KMS-11 (cell line): ENCODE measurements at regions not wholly inside any gene's neighbourhood (a gene's known extent, or its start where the extent isn't known, plus 50 kb on each side); places are given as distances from the start of the nearest gene placed in this dataset.

Experiments
- H2AFZ ChIP-seq: fragments of 200-600 bp; sonication (generic); 2 replicates; pipeline ENCODE4 v1.6.1; 2016; ENCODE audit warnings: antibody characterized with exemption, mixed run types, low read depth
- H3K27ac ChIP-seq: fragments of 200-600 bp; sonication (generic); 2 replicates; pipeline ENCODE4 v1.6.1; 2016; ENCODE audit warnings: mild to moderate bottlenecking, mixed run types
- H3K27me3 ChIP-seq: fragments of 200-600 bp; sonication (generic); 2 replicates; pipeline ENCODE4 v1.6.1; 2017; ENCODE audit warnings: mild to moderate bottlenecking, low read depth, mixed run types, moderate library complexity; ENCODE audit not compliant: insufficient read depth
- H3K36me3 ChIP-seq: fragments of 200-600 bp; sonication (generic); 2 replicates; pipeline ENCODE4 v1.6.1; 2017; ENCODE audit warnings: mild to moderate bottlenecking, mixed run types; ENCODE audit not compliant: insufficient read depth
- H3K4me1 ChIP-seq: fragments of 200-600 bp; sonication (generic); 2 replicates; pipeline ENCODE4 v1.6.1; 2016; ENCODE audit warnings: mild to moderate bottlenecking, low read depth, mixed run types; ENCODE audit not compliant: poor library complexity, severe bottlenecking
- H3K4me2 ChIP-seq: fragments of 200-600 bp; sonication (generic); 2 replicates; pipeline ENCODE4 v1.7.0; 2016; ENCODE audit warnings: mild to moderate bottlenecking, mixed run types
- H3K4me3 ChIP-seq: fragments of 200-600 bp; sonication (generic); IDR thresholded peaks from 2 replicates; pipeline ENCODE4 v1.6.1; 2017; ENCODE audit warnings: low read depth, low read length, mixed read lengths; ENCODE audit not compliant: insufficient read depth
- H3K79me2 ChIP-seq: fragments of 200-600 bp; sonication (generic); 2 replicates; pipeline ENCODE4 v1.6.1; 2016; ENCODE audit warnings: low read depth, mixed run types; ENCODE audit not compliant: insufficient read depth
- H3K9ac ChIP-seq: fragments of 200-600 bp; sonication (generic); 2 replicates; pipeline ENCODE4 v1.6.1; 2016; ENCODE audit warnings: mild to moderate bottlenecking, mixed run types
- H4K20me1 ChIP-seq: fragments of 200-600 bp; sonication (generic); 2 replicates; pipeline ENCODE4 v1.6.1; 2016; ENCODE audit warnings: mild to moderate bottlenecking, mixed run types; ENCODE audit not compliant: insufficient read depth
- TF ChIP-seq, protein P1 (sequence below): fragments of 200-600 bp; sonication (generic); conservative IDR thresholded peaks from 2 replicates; pipeline ENCODE4 v1.6.1; 2017; ENCODE audit warnings: low read depth, mild to moderate bottlenecking, antibody characterized with exemption, low read length, moderate library complexity, mixed read lengths

GRCh38 chr6:17033746-17034145 is 68.1 kb upstream of the STMND1 start:
- no peaks in the 10 kb centered on the region for H4K20me1 ChIP-seq
- H3K27ac ChIP-seq = no peak overlapping the region
- no peak overlapping the region for H3K4me2 ChIP-seq
- H3K27me3 ChIP-seq = no peaks in the 10 kb centered on the region
- TF ChIP-seq, protein P1, sequence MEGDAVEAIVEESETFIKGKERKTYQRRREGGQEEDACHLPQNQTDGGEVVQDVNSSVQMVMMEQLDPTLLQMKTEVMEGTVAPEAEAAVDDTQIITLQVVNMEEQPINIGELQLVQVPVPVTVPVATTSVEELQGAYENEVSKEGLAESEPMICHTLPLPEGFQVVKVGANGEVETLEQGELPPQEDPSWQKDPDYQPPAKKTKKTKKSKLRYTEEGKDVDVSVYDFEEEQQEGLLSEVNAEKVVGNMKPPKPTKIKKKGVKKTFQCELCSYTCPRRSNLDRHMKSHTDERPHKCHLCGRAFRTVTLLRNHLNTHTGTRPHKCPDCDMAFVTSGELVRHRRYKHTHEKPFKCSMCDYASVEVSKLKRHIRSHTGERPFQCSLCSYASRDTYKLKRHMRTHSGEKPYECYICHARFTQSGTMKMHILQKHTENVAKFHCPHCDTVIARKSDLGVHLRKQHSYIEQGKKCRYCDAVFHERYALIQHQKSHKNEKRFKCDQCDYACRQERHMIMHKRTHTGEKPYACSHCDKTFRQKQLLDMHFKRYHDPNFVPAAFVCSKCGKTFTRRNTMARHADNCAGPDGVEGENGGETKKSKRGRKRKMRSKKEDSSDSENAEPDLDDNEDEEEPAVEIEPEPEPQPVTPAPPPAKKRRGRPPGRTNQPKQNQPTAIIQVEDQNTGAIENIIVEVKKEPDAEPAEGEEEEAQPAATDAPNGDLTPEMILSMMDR = no peak
- H3K36me3 ChIP-seq = no peaks in the 10 kb centered on the region
- no peak overlapping the region for H2AFZ ChIP-seq
- H3K9ac ChIP-seq = no peak overlapping the region
- H3K79me2 ChIP-seq = no peaks in the 10 kb centered on the region
- H3K4me1 ChIP-seq = no peaks in the 10 kb centered on the region
- no peak overlapping the region for H3K4me3 ChIP-seq

DNA sequence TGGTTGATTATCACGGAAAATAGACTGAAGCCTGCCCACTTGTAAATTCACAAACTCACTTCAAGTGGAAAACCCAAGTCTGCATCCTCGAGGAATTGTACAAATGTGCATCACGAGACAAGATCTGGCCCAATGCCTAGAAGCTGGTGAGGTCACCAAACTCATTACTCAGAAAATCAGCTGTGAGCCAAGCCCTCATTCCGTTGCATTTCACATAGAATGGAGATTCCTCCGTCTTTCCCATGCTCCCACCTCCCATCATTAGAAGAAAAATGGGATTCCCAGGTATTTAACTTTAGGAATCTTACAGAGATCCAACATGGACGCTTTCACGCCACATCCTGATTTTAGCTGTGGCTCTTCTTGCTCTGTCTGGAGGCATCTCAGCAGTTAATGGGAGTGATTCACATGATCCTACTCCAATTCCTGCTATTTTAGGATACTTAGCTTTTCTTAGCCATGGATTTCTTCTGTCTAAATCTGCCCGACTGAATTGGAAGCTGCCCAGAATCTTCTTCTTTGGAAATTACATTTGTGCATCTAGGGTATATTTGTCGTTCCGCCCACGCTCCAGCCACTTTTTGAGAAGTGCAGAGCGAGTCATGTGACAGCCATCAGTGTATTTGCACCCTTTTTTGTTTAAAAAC is 68.7 kb upstream of the STMND1 start:
- Histone ChIP-seq H4K20me1 (no peaks in the 10 kb centered on the region), H3K4me3 (no peak overlapping the region), H3K27ac (no peak overlapping the region), H3K79me2 (no peaks in the 10 kb centered on the region), H3K4me2 (no peak overlapping the region), H3K4me1 (no peaks in the 10 kb centered on the region), H3K9ac (no peak overlapping the region), H2AFZ (no peak overlapping the region), H3K27me3 (no peaks in the 10 kb centered on the region), H3K36me3 (no peaks in the 10 kb centered on the region)
- TF ChIP-seq, protein P1 = no peak

DNA sequence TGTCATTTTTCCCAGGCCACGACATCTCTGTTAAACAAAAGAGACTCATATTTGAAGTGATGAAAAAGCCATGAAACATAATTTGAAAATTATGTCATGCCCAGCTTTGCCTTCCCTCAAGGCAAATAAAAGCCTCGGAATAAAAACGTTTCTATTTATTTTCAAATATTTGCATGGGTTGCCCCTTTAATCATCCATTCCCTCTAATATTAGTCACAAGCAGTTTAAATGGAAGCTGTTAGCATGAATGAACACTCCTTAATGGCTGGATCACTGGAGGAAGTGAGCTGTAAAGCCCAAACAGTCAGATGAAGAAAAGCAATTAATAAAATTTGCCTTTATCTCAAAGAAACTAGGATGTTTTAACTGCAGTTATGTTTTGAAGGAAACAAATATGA is 69.3 kb upstream of the STMND1 start:
- Histone ChIP-seq H3K79me2 (no peaks in the 10 kb centered on the region), H3K9ac (no peak overlapping the region), H3K4me1 (no peaks in the 10 kb centered on the region), H3K4me2 (no peak overlapping the region), H3K27me3 (no peaks in the 10 kb centered on the region), H3K36me3 (no peaks in the 10 kb centered on the region), H3K4me3 (no peak overlapping the region), H3K27ac (no peak overlapping the region), H4K20me1 (no peaks in the 10 kb centered on the region), H2AFZ (no peak overlapping the region)
- TF ChIP-seq, protein P1 = no peak

GRCh38 chr6:17031961-17032360 is 69.9 kb upstream of the STMND1 start:
- TF ChIP-seq, protein P1 = no peak
- H3K4me2 ChIP-seq = no peak overlapping the region

More at GRCh38 chr6:17031961-17032360, 69.9 kb upstream of the STMND1 start:
- H3K27ac ChIP-seq = no peak overlapping the region
- H3K36me3 ChIP-seq = no peaks in the 10 kb centered on the region
- H3K4me3 ChIP-seq = no peak overlapping the region
- no peaks in the 10 kb centered on the region for H3K79me2 ChIP-seq
- no peak overlapping the region for H3K9ac ChIP-seq
- H3K27me3 ChIP-seq = no peaks in the 10 kb centered on the region
- no peak overlapping the region for H2AFZ ChIP-seq
- H3K4me1 ChIP-seq = no peaks in the 10 kb centered on the region
- no peaks in the 10 kb centered on the region for H4K20me1 ChIP-seq
